T47D (cell line): ENCODE measurements at regions not wholly inside any gene's neighbourhood (a gene's known extent, or its start where the extent isn't known, plus 50 kb on each side); places are given as distances from the start of the nearest gene placed in this dataset.
"Not testable (repeated sequence)": the region's sequence is repeated elsewhere in the genome, so short reads cannot be mapped to it uniquely, and the experiment has no call there.

Experiments
- DNase-seq, 2 experiments: peaks; one replicate each; pipeline versions ENCODE4 v3.0.0 to v3.0.0-alpha.2; 2011 to 2012; ENCODE audit warnings: low read depth in 1 of 2, low spot score in 1 of 2
- JUND ChIP-seq: IDR thresholded peaks from 2 replicates; pipeline ENCODE4 v1.6.1; 2012; ENCODE audit warnings: low read depth
- in situ Hi-C: cut with HindIII; loops from 2 replicates; pipeline ENCODE4 v1.10.0; 2016; ENCODE audit warnings: low sequenced_read_pairs, low pct_unique_long_range_greater_than_20kb

DNA sequence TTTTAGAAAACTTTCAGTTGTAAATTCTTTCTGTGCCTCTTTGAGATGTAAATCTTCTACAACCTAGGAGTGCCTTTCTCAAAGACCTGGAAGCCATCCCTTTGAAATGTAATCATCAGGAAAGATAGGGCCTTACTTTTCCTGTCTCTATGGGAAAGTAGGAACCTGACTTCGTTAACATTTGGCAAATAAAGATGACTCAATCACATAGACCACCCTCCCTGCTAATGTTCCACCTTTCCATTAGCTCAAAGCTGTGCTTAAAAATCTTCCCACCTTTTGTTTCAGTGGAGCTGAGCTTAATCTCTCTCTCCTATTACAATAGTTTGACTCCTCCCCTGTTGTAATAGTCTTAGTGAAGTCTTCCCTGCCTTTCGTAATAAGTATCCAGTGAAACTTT, 247.7 kb downstream of the OLFM4 start:
- no peak for TF ChIP-seq JUND
- in situ Hi-C loops, result no loop called here
- DNase-seq, result no peak

DNA sequence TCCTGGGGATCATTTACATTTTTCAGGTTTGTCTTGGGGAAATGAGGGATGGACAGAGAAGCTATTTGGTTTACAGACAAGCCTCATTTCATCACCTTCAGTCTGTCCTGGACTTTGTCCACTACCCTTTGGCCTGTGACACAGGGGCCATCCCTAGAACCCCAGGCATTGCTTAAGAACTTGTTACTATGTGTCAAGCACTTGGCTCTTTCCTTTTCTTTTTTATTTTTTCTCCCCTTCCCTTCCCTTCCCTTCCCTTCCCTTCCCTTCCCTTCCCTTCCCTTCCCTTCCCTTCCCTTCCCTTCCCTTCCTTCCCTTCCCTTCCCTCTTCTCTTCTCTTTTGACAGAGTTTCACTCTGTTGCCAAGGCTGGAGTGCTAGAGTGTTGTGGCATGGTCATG, 253.1 kb downstream of the OLFM4 start:
- in situ Hi-C loops, result no loop called here
- TF ChIP-seq JUND, result no peak
- DNase-seq, result no peak

DNA sequence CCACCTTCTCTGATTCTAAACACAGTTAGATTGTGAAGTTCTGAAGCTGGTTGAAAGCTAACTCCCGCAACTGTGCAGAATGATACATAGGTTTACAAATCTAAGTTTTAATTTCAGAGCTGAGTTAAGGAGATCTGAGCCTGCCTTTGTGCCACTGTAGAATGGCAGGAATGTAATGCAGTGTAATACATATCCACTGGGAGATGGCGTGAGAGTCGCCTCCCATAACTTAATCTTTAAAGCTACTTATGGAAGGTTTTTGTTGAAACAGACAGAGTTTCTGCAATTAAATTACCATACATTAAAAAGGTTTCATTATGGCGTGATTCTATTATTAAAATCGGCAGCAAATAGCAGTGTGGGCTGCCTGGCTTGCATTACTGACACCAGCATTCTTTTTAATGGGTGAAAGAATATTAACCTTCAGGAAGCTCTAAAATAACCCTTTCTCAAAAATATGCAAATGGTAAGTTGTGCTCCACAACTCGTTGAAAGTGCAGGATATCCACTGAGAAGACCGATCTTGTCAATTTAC, 257.4 kb downstream of the OLFM4 start:
- DNase-seq, result no peak
- in situ Hi-C loops, result no loop called here
- no peak for TF ChIP-seq JUND

DNA sequence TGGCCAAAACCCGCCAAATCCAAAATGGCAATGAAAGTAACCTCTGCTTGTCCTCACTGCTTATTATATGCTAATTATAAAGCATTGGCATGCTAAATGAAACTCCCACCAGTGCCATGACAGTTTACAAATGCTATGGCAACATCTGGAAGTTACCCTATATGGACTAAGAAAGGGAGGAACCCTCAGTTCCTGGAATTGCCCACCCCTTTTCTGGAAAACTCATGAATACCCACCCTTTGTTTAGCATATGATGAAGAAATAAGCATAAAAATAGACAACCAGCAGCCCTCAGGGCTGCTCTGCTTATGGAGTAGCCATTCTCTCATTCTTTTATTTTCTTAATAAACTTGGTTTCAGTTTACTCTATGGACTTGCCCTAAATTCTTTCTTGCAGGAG, 269.8 kb downstream of the OLFM4 start:
- in situ Hi-C loops, result no loop called here
- TF ChIP-seq JUND, result no peak
- DNase-seq, result no peak

DNA sequence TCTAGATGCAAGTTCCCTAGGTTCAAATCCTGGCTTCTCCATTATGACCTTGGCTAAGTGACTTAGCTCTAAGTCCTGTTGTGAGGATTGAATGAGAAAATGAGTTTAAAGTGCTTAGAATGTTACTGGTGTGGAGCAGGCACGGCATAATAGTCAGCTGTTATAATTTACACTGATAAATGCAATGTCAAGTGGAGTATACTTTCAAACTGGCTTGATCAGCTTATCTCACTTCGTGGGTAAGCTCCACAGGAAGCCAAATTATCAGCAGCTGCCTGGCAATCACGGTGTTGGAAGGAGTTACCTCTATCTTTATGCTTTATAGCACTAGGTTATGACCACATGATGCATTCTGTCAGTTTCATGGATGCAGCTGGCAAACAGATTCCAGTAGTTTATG, 272.8 kb downstream of the OLFM4 start:
- in situ Hi-C loops, result no loop called here
- DNase-seq, result no peak
- TF ChIP-seq JUND, result no peak

DNA sequence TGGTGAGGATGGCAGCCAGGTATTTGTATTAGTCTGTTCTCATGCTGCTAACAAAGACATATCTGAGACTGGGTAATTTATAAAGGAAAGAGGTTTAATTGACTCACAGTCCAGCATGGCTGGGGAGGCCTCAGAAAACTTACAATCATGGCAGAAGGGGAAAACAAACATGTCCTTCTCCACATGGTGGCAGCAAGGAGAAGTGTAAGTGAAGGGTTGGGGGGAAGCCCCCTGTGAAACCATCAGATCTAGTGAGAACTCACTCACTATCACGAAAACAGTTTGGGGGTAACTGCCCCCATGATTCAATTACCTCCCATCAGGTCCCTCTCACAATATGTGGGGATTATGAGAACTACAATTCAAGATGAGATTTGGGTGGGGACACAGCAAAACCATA, 276.8 kb downstream of the OLFM4 start:
- DNase-seq, in situ Hi-C loops: not testable (repeated sequence)

DNA sequence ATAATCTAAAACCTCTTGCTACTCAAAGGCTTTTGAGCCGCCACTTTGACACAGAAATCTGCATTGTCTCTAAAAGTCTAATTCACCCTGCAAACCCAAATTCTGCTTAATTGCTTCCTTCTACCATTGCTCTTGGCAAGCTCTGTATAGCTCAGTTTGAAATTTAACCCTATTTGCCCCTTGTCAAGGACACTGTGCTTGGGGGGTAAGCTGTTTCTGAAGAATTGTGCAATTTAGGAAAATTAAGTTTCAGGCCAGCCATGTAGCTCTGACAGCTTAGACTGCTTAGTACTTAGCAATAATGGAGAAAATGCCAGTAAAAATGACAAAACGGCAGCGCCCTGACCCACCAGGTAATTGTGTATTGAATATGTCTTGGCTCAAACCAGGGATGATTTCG, 282.2 kb downstream of the OLFM4 start:
- no peak for TF ChIP-seq JUND
- no peak for DNase-seq
- in situ Hi-C loops, result no loop called here

DNA sequence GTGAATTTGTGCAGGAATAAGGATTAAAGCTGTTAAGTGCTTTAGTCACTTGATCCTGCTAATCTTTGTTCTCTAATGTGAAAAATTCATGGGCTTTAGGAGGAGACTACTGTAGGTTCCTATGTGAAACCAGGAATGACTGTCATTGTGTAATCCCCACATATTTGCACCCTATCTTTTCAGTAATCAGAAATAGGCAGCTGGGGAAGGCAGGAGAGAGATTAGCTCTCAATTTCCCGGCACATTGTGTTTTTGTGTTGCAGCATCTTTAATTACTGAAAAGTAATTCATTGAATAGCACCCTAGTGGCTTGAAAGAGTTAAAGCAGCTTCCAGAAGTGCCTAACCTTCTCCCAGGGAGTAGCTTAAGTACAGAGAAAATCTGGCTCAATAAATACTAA, 282.9 kb downstream of the OLFM4 start:
- in situ Hi-C loops, result no loop called here
- DNase-seq, result no peak
- no peak for TF ChIP-seq JUND

DNA sequence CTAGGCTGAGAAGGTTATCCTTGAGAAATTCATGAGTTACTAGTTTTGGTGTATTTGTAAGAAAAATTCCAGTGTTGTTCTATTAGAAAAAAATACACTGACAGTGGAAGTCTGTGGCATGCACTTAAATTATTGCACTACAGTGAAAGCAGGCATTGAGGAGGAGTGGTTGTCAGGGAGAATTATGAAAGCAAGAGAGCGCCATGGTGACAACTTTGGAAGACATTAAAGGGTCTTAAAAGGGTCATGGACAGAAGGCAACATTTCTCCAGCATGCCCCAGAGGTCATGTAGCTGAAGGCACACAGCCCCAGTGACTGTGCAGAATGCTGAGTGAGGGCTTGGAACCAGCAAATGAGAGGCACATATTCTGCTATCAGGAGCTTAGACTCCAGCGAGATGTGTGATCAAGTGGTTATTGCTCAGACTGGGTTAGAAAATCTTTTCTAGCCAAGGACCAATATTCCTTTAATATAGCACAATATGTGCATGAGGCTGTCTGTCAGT, 292.7 kb downstream of the OLFM4 start:
- in situ Hi-C loops, result no loop called here
- TF ChIP-seq JUND, result no peak
- DNase-seq, result no peak

DNA sequence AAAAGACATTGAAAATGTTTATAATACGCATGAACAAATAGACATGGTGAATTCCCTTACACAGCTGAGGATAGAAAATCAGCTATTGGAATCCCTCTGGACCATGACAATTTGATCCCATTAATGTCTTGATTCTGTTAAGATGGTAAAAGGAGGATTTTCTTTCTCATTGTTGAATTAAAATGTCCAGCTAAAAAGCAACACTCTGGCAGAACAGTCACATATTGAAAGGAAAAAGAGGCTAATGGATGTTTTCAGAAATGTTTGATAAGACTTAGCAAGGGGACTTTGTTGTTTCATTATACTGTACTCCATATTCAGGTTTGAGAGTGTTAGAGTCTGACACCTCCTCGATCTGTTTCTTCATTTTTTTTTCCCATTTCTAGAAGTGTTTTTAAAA, 296.0 kb downstream of the OLFM4 start:
- in situ Hi-C loops, result no loop called here
- TF ChIP-seq JUND, result no peak
- DNase-seq, result no peak

DNA sequence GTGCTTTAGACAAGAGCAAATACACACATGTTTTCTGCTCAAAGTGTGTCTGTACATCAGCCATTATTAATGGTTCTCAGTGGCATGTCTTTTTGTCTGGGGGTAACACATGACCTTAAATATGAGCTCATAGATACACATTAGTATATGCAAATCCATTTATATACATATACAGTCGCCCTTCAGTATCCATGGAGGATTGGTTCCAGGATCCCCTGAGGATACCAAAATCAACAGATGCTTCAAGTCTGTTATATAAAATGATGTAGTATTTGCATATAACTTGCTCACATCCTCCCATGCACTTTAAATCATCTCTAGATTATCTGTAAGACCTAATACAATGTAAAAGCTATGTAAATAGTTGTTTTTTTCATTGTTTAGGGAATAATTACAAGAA, 298.1 kb downstream of the OLFM4 start:
- in situ Hi-C loops, result no loop called here
- DNase-seq, result no peak
- TF ChIP-seq JUND, result no peak

DNA sequence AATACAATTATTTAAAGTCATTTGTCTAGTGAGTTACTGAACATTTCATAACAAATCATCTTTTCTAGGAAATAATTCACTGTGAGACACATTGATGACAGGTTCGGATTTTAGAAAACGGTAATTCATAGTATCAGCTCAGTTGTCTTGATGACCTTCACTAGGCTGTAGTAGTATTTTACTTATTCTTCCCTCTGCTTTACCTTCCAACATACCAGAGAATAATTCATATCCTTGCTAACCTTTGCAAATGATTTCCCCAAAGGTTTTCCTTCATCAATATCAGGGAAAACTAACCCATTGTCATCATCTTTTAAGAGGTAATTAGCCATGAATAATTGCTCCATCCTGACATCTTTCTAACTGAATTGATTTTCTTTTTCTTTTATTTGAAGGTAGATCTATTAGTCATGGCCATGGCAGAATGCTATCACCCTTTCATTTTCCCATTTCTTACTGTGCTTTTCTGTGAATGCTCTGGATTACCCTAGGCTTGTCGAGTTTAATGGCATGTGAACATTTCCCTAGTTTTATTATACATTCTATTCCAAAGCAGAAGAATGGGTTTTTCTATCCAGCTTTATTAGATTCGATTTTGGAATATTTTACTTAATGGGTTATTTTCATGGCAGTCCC, 299.2 kb downstream of the OLFM4 start:
- no peak for TF ChIP-seq JUND
- in situ Hi-C loops, result no loop called here
- no peak for DNase-seq

DNA sequence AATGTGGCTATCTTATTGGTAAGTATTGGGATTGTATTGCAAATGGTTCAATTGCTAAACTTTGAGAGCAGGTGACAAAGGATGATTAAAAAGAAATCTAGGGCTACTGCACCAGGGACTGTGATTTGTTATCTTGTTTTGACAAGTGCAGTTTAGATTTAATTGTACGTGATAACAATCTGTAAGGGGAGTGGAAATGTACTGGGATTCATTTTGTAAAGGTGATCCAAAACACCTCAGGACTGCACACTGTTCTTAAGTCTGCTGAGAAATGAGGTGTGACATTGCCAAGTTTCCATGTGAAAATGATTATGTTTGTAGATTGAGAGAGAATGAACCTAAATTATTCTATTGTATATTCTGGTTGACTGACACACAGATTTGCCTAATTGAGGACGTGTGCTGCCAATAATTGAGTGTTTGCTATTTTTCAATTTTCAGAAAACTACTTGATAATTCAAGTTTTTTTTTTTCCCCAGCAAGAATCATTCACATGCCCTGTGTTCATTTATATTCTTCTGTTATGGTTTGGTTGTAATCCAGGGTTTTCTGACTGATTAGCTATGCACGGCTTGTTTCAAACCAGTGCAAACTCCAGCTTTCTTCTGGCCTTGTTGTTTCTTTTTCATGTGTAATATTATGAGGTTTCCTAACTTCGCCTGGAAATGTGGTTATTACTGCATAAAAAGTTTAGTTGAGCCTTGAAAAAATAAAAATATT, 308.0 kb downstream of the OLFM4 start:
- in situ Hi-C loops, result no loop called here
- TF ChIP-seq JUND, result no peak
- no peak for DNase-seq

DNA sequence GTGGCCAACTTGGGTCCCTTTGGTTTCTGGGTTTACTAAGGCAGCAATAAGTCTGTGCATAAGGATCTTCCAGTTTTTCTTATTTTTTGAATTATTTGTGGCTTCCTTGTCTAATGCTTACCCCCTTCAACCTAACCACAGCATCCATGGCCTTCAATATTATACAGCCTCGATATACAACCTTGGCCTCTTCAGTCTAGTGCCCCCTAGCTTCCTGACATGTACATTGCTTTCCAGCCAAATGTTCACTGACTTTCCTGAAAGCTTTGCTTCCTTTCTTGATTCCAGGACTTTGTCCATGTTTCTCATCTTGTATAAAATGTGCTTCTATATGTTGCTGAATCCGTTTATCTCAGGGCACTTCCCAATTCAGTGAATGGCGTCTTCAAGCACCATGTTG, 310.1 kb downstream of the OLFM4 start:
- in situ Hi-C loops, result no loop called here
- DNase-seq, result no peak
- no peak for TF ChIP-seq JUND
